Lower lobe of right lung (tissue), 2 donors: ENCODE measurements at regions not wholly inside any gene's neighbourhood (a gene's known extent, or its start where the extent isn't known, plus 50 kb on each side); places are given as distances from the start of the nearest gene placed in this dataset.

Experiments used
- ATAC-seq, 2 donors: fragments of 200-7000 bp; cut with Tn5 transposase; one replicate each; pipeline ENCODE4 v1.9.1; 2020 to 2022; ENCODE audit warnings: mild to moderate bottlenecking in 2 of 2, moderate library complexity in 2 of 2
- DNase-seq: peaks from one replicate; pipeline ENCODE4 v3.0.0-alpha.2; 2020
- H3K27ac ChIP-seq: fragments of 200-600 bp; one replicate; pipeline ENCODE4 v1.8.0; 2022
- H3K27me3 ChIP-seq: fragments of 200-600 bp; one replicate; pipeline ENCODE4 v1.8.0; 2022; ENCODE audit warnings: low read depth
- H3K36me3 ChIP-seq: fragments of 200-600 bp; one replicate; pipeline ENCODE4 v1.8.0; 2022; ENCODE audit warnings: mild to moderate bottlenecking
- H3K4me1 ChIP-seq: fragments of 200-600 bp; one replicate; pipeline ENCODE4 v1.8.0; 2022
- H3K4me3 ChIP-seq: fragments of 200-600 bp; one replicate; pipeline ENCODE4 v1.8.0; 2022; ENCODE audit warnings: mild to moderate bottlenecking
- H3K9me3 ChIP-seq: fragments of 200-600 bp; one replicate; pipeline ENCODE4 v1.8.0; 2022
- intact Hi-C: fragments of 100-400 bp; cut with DNase I; formaldehyde crosslinking; loops from one replicate; pipeline ENCODE4 v1.11.0; 2022
- TF ChIP-seq, protein P1 (sequence below): fragments of 200-600 bp; IDR thresholded peaks from one replicate; pipeline ENCODE4 v1.8.0; 2022; ENCODE audit warnings: antibody characterized with exemption, mild to moderate bottlenecking
- donor health status: DM: no; HTN: yes; CAD: no; lungs with severe emphysema.

DNA sequence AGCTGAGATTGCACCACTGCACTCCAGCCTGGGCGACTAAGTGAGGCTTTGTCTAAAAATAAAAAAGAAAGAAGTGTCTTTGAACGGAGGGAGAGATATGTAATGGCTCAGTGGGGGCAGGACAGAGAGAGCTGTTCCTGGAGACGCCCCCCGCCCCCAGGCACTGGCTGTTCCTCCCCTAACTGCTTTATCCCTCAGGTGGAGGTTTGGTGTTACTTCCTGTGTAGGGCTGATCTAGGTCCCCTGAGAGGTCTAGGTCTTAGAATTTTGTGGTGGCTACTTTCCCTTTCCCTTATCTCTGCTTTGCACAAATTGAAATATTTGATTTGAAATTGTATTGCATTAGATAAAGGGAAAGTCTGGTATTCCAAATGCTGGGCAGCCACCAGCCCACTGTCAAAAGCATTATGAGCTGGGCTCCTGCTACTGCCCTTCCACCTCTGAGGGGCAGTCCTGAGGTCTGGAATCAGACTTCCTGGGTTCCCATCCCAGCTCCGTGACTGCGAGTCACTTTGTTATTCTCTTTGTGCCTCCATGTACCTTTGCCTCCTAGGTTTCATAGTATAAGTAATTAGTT, 134.8 kb upstream of the KIF26B start:
- ATAC-seq (no peak), DNase-seq (no peak)
- Histone ChIP-seq H3K9me3 (no peaks in the 10 kb centered on the region), H3K27me3 (no peaks in the 10 kb centered on the region), H3K36me3 (no peaks in the 10 kb centered on the region), H3K4me1 (no peaks in the 10 kb centered on the region), H3K27ac (no peak overlapping the region), H3K4me3 (no peak overlapping the region)
- TF ChIP-seq, protein P1, sequence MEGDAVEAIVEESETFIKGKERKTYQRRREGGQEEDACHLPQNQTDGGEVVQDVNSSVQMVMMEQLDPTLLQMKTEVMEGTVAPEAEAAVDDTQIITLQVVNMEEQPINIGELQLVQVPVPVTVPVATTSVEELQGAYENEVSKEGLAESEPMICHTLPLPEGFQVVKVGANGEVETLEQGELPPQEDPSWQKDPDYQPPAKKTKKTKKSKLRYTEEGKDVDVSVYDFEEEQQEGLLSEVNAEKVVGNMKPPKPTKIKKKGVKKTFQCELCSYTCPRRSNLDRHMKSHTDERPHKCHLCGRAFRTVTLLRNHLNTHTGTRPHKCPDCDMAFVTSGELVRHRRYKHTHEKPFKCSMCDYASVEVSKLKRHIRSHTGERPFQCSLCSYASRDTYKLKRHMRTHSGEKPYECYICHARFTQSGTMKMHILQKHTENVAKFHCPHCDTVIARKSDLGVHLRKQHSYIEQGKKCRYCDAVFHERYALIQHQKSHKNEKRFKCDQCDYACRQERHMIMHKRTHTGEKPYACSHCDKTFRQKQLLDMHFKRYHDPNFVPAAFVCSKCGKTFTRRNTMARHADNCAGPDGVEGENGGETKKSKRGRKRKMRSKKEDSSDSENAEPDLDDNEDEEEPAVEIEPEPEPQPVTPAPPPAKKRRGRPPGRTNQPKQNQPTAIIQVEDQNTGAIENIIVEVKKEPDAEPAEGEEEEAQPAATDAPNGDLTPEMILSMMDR = no peak
- intact Hi-C loops = no loop called here

DNA sequence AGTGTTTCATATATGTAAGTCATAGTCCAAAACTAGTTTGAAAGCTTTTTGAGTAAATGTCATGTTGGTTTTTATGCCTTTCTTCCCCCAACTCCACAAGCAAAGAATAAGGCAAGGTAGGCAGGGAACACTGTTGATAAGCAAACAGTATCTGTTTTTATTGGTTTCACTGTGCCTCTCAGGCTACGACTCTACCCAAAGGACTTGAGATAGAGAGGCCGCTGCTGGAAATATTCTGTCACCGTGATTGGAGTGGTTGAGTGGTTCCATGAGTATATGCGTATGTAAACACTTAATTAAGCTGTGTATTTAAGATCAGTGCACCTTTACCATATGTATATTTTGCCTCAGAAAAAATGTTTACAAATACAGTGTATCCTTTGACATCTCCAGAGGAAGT, 138.1 kb upstream of the KIF26B start:
- Histone ChIP-seq H3K4me1 (no peaks in the 10 kb centered on the region), H3K36me3 (no peaks in the 10 kb centered on the region), H3K27ac (no peak overlapping the region), H3K4me3 (no peak overlapping the region), H3K9me3 (no peaks in the 10 kb centered on the region), H3K27me3 (no peaks in the 10 kb centered on the region)
- intact Hi-C loops = no loop called here
- DNase-seq = no peak
- ATAC-seq = peak; percentile 75 to 93
- TF ChIP-seq, protein P1 = no peak

DNA sequence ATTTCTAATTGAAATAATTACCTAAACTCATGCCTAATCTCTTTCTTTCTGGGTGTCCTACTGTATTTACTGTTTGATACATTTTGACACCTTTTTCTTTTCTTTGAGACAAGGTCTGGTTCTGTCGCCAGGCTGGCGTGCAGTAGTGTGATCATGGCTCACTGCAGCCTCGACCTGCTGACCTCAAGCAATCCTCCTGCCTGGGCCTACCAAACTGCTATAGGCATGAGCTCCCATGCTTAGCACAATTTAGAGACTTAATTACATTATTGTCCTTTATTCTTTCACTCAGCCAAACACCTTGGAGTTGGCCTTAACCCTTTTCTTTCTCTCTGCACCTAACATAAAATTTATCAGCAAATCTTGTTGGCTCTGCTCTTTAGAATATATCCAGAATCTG, 139.8 kb upstream of the KIF26B start:
- Histone ChIP-seq H3K4me3 (no peak overlapping the region), H3K27ac (no peak overlapping the region), H3K9me3 (no peaks in the 10 kb centered on the region), H3K4me1 (no peaks in the 10 kb centered on the region), H3K36me3 (no peaks in the 10 kb centered on the region), H3K27me3 (no peaks in the 10 kb centered on the region)
- no peak for ATAC-seq
- TF ChIP-seq, protein P1 = no peak
- no peak for DNase-seq
- intact Hi-C loops = no loop called here

DNA sequence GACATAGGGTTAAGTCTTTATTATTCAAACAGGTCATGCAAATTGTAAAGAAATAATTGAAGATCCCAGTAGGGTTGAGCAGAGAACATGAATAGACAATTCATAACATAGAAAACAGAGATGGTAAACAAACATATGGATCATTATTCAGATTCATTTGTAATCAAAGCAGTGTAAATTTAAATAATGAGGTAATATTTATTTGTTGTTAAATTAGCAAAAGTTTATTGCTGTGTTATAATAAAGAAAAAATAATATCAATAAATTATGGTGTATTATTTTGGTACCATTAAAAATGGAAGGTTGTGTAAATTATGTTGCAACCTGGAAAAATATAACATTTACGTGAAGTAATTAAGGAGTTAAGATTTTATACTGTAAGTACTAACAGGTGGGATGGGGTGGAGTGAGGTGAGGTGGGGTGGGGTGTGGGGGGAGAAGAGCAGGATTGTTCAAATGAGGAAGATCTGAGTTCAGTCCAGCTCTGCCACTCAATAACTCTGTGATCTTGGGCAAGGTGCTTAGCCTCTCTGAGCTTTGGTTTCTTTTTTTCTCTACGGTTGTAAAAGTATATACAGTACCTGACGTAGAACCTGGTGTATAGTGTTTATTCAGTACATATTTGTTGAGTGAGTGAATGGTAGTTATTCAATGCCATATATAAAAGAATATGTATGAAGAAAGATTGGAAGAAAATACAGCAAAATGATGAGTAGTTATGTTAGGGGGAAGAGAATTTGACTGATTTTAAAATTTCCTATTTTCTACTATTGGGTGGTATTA, 140.3 kb upstream of the KIF26B start:
- Histone ChIP-seq H3K27ac (no peak overlapping the region), H3K4me1 (no peaks in the 10 kb centered on the region), H3K4me3 (no peak overlapping the region), H3K27me3 (no peaks in the 10 kb centered on the region), H3K9me3 (no peaks in the 10 kb centered on the region), H3K36me3 (no peaks in the 10 kb centered on the region)
- DNase-seq (no peak), ATAC-seq (no peak)
- intact Hi-C loops = no loop called here
- TF ChIP-seq, protein P1 = no peak

DNA sequence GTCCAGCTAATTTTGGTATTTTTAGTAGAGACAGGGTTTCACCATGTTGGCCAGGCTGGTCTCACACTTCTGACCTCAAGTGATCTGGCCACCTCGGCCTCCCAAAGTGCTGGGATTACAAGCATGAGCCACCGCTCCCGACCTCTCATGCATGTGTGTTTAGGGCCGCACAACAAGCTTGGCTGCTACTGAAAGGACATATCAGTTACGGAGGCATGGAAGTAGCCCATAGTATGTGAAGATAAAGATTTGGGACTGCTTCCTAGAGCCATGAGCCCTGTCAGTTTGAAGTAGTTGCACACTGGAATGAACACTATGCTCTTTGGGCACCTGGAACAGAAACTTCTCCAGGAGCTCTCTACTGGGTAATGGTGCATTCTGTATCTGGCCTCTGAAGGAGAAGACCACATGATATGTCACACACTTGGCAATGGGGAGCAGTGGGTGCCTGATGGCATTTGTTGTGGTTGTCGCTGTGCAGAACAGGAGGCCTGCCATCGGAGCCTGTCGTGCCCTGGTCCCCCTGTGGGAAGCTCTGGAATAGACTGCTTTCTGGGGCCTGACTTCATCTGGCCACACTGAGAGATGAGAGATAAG, 144.7 kb upstream of the KIF26B start:
- no peak overlapping the region for H3K4me3 ChIP-seq
- H3K27me3 ChIP-seq = no peaks in the 10 kb centered on the region
- H3K9me3 ChIP-seq = no peaks in the 10 kb centered on the region
- intact Hi-C loops = no loop called here
- H3K36me3 ChIP-seq = no peaks in the 10 kb centered on the region
- ATAC-seq = no peak
- H3K4me1 ChIP-seq = no peaks in the 10 kb centered on the region
- H3K27ac ChIP-seq = no peak overlapping the region
- no peak for DNase-seq
- TF ChIP-seq, protein P1 = no peak
